Panc1 (cell line): ENCODE measurements at regions not wholly inside any gene's neighbourhood (a gene's known extent, or its start where the extent isn't known, plus 50 kb on each side); places are given as distances from the start of the nearest gene placed in this dataset.

Experiments
- ATAC-seq: fragments of 200-7000 bp; cut with Tn5 transposase; 2 replicates; pipeline ENCODE4 v1.9.1; 2020; ENCODE audit warnings: mild to moderate bottlenecking, moderate library complexity
- BruUV-seq: library from RNA; stranded (reverse); fragments of 400-500 nt; replicated peaks from 2 replicates; lab custom pipeline; 2021; lab: Mats Ljungman, UMichigan
- CTCF ChIA-PET: fragments of 300-600 bp; sonication (Branson Sonifier 250); formaldehyde crosslinking; loops from one replicate; lab custom pipeline; 2022; ENCODE audit warnings: antibody characterized with exemption; lab: Charles Lee
- POLR2A ChIA-PET: fragments of 300-600 bp; sonication (Branson Sonifier 250); formaldehyde crosslinking; loops from one replicate; lab custom pipeline; 2022; ENCODE audit warnings: antibody characterized with exemption; lab: Charles Lee
- DNase-seq: peaks from one replicate; pipeline ENCODE4 v3.0.0-alpha.2; 2010; ENCODE audit warnings: low read depth, low spot score
- H3K27ac ChIP-seq: 2 replicates; pipeline ENCODE4 v1.5.1; 2011; ENCODE audit warnings: mild to moderate bottlenecking, low read length, inconsistent platforms
- H3K27me3 ChIP-seq: fragments of 200-500 bp; sonication (Bioruptor generic); 2 replicates; pipeline ENCODE4 v1.6.0; 2014; ENCODE audit warnings: low read length, inconsistent platforms; ENCODE audit not compliant: control insufficient read depth, insufficient read depth
- H3K36me3 ChIP-seq: fragments of 200-500 bp; sonication (Bioruptor generic); 2 replicates; pipeline ENCODE4 v1.5.1; 2014; ENCODE audit warnings: inconsistent platforms, mild to moderate bottlenecking, low read length, moderate library complexity; ENCODE audit not compliant: control insufficient read depth, insufficient read depth
- H3K4me1 ChIP-seq: 2 replicates; pipeline ENCODE4 v1.5.1; 2011; ENCODE audit warnings: inconsistent platforms, mild to moderate bottlenecking, low read length, moderate library complexity; ENCODE audit not compliant: control insufficient read depth, insufficient read depth
- H3K4me3 ChIP-seq, 2 experiments: 2 replicates each; pipeline ENCODE4 v1.5.1; 2011 to 2012; ENCODE audit warnings: low read depth in 2 of 2, low read length in 2 of 2, mild to moderate bottlenecking in 2 of 2, inconsistent platforms in 1 of 2, moderate library complexity in 1 of 2
- H3K9me3 ChIP-seq: fragments of 200-500 bp; sonication (Bioruptor generic); 2 replicates; pipeline ENCODE4 v1.5.1; 2014; ENCODE audit warnings: low read depth, mild to moderate bottlenecking, inconsistent platforms, low read length, moderate library complexity; ENCODE audit not compliant: control insufficient read depth, insufficient read depth
- POLR2AphosphoS5 ChIP-seq: IDR thresholded peaks from 2 replicates; pipeline ENCODE4 v1.6.1; 2012; ENCODE audit warnings: mild to moderate bottlenecking, low read depth, low read length, moderate library complexity
- SIN3A ChIP-seq: IDR thresholded peaks from 2 replicates; pipeline ENCODE4 v1.6.1; 2012; ENCODE audit warnings: low read depth, mild to moderate bottlenecking, low read length, moderate library complexity, borderline replicate concordance; ENCODE audit not compliant: insufficient read depth
- TCF7L2 ChIP-seq: IDR thresholded peaks from 2 replicates; pipeline ENCODE4 v1.6.1; 2011; ENCODE audit warnings: mild to moderate bottlenecking, low read depth, low read length, inconsistent platforms
- in situ Hi-C: cut with HindIII; loops from 2 replicates; pipeline ENCODE4 v1.10.0; 2016; ENCODE audit warnings: low sequenced_read_pairs, low pct_unique_long_range_greater_than_20kb
- intact Hi-C: fragments of 100-400 bp; cut with micrococcal nuclease; formaldehyde crosslinking; loops from one replicate; pipeline ENCODE4 v1.10.0; 2022; ENCODE audit not compliant: unreplicated experiment
- TF ChIP-seq, protein P1 (sequence below): fragments of 450-650 bp; IDR thresholded peaks from 2 replicates; pipeline ENCODE4 v1.5.1; 2017; ENCODE audit warnings: mild to moderate bottlenecking
- TF ChIP-seq, protein P2 (sequence below), 2 experiments: IDR thresholded peaks; 2 replicates each; pipeline ENCODE4 v1.6.1; 2011 to 2012; ENCODE audit warnings: low read depth in 2 of 2, control low read depth in 1 of 2, low read length in 1 of 2, mild to moderate bottlenecking in 1 of 2, moderate library complexity in 1 of 2; ENCODE audit not compliant: insufficient read depth in 1 of 2

DNA sequence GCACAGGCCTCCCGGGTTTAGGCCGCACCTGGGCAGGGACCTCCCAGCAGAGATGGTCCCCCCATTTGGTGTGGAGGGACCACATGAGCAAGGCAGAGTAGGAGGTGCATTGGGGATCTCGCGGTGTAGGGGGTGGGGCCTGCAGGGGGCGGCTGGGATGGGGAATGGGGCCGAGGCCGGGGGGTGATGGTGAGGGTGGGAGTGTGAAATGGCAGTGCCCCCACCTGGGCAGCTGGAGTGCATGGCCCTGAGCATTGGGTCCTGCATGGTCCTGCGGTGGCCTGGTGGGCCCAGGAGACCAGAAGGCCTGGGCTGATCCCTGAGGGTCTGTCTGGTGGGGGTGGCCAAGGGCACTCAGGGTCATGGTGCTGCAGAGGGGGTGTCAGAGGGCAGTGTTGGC lies 111.8 kb downstream of the KIF26A start:
- POLR2A ChIA-PET = no interaction called here
- no peaks in the 10 kb centered on the region for H3K9me3 ChIP-seq
- in situ Hi-C loops (no loop called here), intact Hi-C loops (no loop called here)
- H3K27me3 ChIP-seq = no peaks in the 10 kb centered on the region
- ATAC-seq (no peak), DNase-seq (no peak)
- H3K27ac ChIP-seq = no peak overlapping the region
- no TSS peak for BruUV-seq
- no peaks in the 10 kb centered on the region for H3K36me3 ChIP-seq
- CTCF ChIA-PET = no interaction called here
- H3K4me3 ChIP-seq = no peak overlapping the region
- TF ChIP-seq TCF7L2 = no peak
- TF ChIP-seq, protein P1, sequence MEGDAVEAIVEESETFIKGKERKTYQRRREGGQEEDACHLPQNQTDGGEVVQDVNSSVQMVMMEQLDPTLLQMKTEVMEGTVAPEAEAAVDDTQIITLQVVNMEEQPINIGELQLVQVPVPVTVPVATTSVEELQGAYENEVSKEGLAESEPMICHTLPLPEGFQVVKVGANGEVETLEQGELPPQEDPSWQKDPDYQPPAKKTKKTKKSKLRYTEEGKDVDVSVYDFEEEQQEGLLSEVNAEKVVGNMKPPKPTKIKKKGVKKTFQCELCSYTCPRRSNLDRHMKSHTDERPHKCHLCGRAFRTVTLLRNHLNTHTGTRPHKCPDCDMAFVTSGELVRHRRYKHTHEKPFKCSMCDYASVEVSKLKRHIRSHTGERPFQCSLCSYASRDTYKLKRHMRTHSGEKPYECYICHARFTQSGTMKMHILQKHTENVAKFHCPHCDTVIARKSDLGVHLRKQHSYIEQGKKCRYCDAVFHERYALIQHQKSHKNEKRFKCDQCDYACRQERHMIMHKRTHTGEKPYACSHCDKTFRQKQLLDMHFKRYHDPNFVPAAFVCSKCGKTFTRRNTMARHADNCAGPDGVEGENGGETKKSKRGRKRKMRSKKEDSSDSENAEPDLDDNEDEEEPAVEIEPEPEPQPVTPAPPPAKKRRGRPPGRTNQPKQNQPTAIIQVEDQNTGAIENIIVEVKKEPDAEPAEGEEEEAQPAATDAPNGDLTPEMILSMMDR = no peak
- no peak for TF ChIP-seq SIN3A
- TF ChIP-seq POLR2AphosphoS5 = no peak
- TF ChIP-seq, protein P2, sequence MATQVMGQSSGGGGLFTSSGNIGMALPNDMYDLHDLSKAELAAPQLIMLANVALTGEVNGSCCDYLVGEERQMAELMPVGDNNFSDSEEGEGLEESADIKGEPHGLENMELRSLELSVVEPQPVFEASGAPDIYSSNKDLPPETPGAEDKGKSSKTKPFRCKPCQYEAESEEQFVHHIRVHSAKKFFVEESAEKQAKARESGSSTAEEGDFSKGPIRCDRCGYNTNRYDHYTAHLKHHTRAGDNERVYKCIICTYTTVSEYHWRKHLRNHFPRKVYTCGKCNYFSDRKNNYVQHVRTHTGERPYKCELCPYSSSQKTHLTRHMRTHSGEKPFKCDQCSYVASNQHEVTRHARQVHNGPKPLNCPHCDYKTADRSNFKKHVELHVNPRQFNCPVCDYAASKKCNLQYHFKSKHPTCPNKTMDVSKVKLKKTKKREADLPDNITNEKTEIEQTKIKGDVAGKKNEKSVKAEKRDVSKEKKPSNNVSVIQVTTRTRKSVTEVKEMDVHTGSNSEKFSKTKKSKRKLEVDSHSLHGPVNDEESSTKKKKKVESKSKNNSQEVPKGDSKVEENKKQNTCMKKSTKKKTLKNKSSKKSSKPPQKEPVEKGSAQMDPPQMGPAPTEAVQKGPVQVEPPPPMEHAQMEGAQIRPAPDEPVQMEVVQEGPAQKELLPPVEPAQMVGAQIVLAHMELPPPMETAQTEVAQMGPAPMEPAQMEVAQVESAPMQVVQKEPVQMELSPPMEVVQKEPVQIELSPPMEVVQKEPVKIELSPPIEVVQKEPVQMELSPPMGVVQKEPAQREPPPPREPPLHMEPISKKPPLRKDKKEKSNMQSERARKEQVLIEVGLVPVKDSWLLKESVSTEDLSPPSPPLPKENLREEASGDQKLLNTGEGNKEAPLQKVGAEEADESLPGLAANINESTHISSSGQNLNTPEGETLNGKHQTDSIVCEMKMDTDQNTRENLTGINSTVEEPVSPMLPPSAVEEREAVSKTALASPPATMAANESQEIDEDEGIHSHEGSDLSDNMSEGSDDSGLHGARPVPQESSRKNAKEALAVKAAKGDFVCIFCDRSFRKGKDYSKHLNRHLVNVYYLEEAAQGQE (IDR thresholded peaks at IDR 0.05; ENCODE audit: insufficient read depth in 1 of 2, low read depth in 2 of 2, low read length in 1 of 2) = no peak
- no peaks in the 10 kb centered on the region for H3K4me1 ChIP-seq

DNA sequence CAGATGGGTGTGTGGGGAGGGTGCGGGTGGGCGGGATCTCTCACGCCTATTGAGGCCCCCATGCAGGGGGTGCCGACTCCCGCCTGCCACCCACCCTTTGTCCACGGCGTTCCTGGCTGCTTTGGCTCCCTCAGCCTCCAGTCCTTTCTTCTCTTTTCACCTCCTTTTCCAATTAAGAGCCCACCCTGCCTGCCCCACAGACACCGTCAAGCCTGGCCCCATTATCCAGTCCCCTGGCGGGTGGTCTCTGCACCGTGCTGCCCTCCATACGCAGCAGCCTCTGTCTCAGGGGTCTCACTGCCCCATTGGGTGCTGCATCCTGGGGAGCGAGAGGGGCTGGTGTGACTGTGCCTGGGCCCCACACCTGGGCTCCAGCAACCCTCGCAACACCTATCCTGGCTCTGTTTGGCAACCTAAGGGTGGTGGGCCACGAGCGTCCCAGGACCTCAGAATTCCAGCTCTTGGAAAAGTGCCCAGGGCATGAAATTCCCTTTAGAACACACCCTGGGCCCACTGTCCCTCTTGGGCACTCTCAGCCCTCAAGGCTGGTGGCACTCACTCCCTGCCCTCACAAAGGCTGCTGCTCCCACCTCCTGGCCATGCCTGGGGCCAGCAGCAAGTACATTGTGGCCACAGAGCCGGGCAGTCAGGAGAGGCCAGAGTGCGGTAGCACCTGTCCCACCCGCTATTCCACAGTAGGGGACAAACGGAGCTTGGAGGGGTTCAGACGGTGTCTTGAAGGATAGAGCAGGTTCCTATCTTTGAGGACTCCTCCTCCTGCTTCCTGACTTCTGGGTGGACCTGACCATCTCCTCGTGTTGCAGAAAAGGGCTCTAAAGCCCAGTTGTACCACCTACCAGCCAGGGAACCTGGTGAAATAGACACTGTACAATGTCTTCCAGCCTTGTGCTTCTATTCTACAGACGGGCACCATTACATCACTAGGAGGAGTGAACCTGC lies 114.1 kb downstream of the KIF26A start:
- intact Hi-C loops = no loop called here
- ChIA-PET CTCF (no interaction called here), POLR2A (no interaction called here)
- H3K4me3 ChIP-seq = no peak overlapping the region
- ATAC-seq (no peak), DNase-seq (no peak)
- H3K27me3 ChIP-seq = no peaks in the 10 kb centered on the region
- no peaks in the 10 kb centered on the region for H3K4me1 ChIP-seq
- no TSS peak for BruUV-seq
- TF ChIP-seq SIN3A = no peak
- no peak for TF ChIP-seq POLR2AphosphoS5
- no peak for TF ChIP-seq TCF7L2
- TF ChIP-seq, protein P2 (IDR thresholded peaks at IDR 0.05; ENCODE audit: insufficient read depth in 1 of 2, low read depth in 2 of 2, low read length in 1 of 2) = no peak
- TF ChIP-seq, protein P1 = no peak
- no peak overlapping the region for H3K27ac ChIP-seq
- no peaks in the 10 kb centered on the region for H3K9me3 ChIP-seq
- in situ Hi-C loops = no loop called here
- no peaks in the 10 kb centered on the region for H3K36me3 ChIP-seq
